Vagina (tissue), 2 donors: ENCODE measurements at regions not wholly inside any gene's neighbourhood (a gene's known extent, or its start where the extent isn't known, plus 50 kb on each side); places are given as distances from the start of the nearest gene placed in this dataset.

ENCODE experiments used
- DNase-seq, 2 donors: peaks; one replicate each; pipeline ENCODE4 v3.0.0-alpha.2; 2017; ENCODE audit errors: extremely low spot score in 2 of 2
- H3K27ac ChIP-seq: fragments of 200-600 bp; sonication (generic); one replicate; pipeline ENCODE4 v1.5.1; 2019
- H3K27me3 ChIP-seq: fragments of 200-600 bp; sonication (generic); one replicate; pipeline ENCODE4 v1.5.1; 2019
- H3K36me3 ChIP-seq, 2 donors: fragments of 200-600 bp; sonication (generic); one replicate each; pipeline ENCODE4 v1.5.1; 2017 to 2019
- H3K4me1 ChIP-seq: fragments of 200-600 bp; sonication (generic); one replicate; pipeline ENCODE4 v1.5.1; 2019
- H3K4me3 ChIP-seq, 2 donors: fragments of 200-600 bp; sonication (generic); 1 replicate in 1 of 2; 2 replicates in 1 of 2; pipeline ENCODE4 v1.5.1; 2016 to 2019
- H3K9me3 ChIP-seq: fragments of 200-600 bp; sonication (generic); one replicate; pipeline ENCODE4 v1.5.1; 2019
- POLR2A ChIP-seq, 2 donors: fragments of 450-650 bp; IDR thresholded peaks; one replicate each; pipeline ENCODE4 v1.6.1; 2017; ENCODE audit warnings: antibody characterized with exemption in 2 of 2, mild to moderate bottlenecking in 2 of 2, moderate library complexity in 2 of 2
- POLR2AphosphoS5 ChIP-seq, 2 donors: sonication (generic); formaldehyde crosslinking; IDR thresholded peaks; one replicate each; pipeline ENCODE4 v1.9.0; 2017; ENCODE audit warnings: antibody characterized with exemption in 2 of 2, mild to moderate bottlenecking in 2 of 2, low read depth in 1 of 2; ENCODE audit not compliant: insufficient read depth in 1 of 2
- intact Hi-C: fragments of 100-400 bp; cut with DNase I; formaldehyde crosslinking; loops from one replicate; pipeline ENCODE4 v1.15.1; 2023
- TF ChIP-seq, protein P1 (sequence below), 3 experiments: fragments of 450-650 bp in 2 of 3; fragments of 200-600 bp in 1 of 3; sonication (generic) in 1 of 3; IDR thresholded peaks; one replicate each; pipeline ENCODE4 v1.5.1; 2017 to 2019; ENCODE audit warnings: antibody characterized with exemption in 3 of 3, mild to moderate bottlenecking in 2 of 3, moderate library complexity in 2 of 3

DNA sequence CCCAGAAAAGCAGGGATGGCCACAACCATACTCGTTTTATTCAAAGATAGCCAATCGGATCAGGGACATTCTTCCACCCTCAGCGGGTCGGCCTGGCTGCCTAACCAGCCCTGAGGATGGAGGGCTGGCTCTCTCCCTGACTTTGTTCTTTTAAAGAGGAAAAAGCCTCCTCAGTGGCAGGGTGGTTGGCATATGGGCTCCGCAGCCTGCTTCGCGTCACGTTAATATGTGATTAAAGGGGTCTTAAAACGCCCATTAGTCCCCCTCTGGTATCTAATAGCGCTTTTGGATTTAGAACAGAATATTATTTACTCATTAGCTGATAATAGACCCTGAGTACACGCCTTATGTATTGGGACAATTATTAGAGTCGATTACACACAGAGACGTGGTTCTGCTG is 199.4 kb downstream of the PHETA1 start:
- H3K27me3 ChIP-seq = no peaks in the 10 kb centered on the region
- H3K27ac ChIP-seq = no peak overlapping the region
- H3K4me1 ChIP-seq = no peaks in the 10 kb centered on the region
- H3K36me3 ChIP-seq = no peaks in the 10 kb centered on the region
- intact Hi-C loops = no loop called here
- TF ChIP-seq, protein P1, sequence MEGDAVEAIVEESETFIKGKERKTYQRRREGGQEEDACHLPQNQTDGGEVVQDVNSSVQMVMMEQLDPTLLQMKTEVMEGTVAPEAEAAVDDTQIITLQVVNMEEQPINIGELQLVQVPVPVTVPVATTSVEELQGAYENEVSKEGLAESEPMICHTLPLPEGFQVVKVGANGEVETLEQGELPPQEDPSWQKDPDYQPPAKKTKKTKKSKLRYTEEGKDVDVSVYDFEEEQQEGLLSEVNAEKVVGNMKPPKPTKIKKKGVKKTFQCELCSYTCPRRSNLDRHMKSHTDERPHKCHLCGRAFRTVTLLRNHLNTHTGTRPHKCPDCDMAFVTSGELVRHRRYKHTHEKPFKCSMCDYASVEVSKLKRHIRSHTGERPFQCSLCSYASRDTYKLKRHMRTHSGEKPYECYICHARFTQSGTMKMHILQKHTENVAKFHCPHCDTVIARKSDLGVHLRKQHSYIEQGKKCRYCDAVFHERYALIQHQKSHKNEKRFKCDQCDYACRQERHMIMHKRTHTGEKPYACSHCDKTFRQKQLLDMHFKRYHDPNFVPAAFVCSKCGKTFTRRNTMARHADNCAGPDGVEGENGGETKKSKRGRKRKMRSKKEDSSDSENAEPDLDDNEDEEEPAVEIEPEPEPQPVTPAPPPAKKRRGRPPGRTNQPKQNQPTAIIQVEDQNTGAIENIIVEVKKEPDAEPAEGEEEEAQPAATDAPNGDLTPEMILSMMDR (IDR thresholded peaks at IDR 0.05) = no peak
- no peak for TF ChIP-seq POLR2AphosphoS5 (IDR thresholded peaks at IDR 0.05; ENCODE audit: insufficient read depth in 1 of 2, low read depth in 1 of 2)
- no peak for TF ChIP-seq POLR2A (IDR thresholded peaks at IDR 0.05)
- DNase-seq = no peak
- H3K4me3 ChIP-seq = no peak overlapping the region
- H3K9me3 ChIP-seq = no peaks in the 10 kb centered on the region

DNA sequence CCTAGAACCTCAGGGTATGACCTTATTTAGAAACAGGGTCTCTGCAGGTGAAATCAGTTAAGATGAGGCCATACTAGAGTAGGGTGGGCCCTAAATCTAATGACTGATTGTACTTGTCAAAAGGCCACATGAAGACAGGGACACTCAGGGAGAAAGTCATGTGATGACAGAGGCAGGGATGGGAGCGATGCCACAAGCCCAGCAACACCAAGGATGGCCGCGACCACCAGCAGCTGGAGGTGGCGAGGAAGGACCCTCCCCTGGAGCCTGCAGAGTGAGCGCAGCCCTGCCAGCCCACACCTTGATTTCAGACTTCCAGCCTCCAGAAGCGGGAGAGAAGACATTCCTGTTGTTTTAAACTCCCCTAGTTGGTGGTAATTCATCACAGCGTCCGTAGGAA is 199.9 kb downstream of the PHETA1 start:
- H3K27me3 ChIP-seq = no peaks in the 10 kb centered on the region
- H3K4me3 ChIP-seq = no peak overlapping the region
- TF ChIP-seq, protein P1 (IDR thresholded peaks at IDR 0.05) = no peak
- TF ChIP-seq POLR2AphosphoS5 (IDR thresholded peaks at IDR 0.05; ENCODE audit: insufficient read depth in 1 of 2, low read depth in 1 of 2) (no peak), POLR2A (IDR thresholded peaks at IDR 0.05) (no peak)
- no peak overlapping the region for H3K27ac ChIP-seq
- H3K4me1 ChIP-seq = no peaks in the 10 kb centered on the region
- H3K9me3 ChIP-seq = no peaks in the 10 kb centered on the region
- DNase-seq = no peak
- H3K36me3 ChIP-seq = no peaks in the 10 kb centered on the region
- intact Hi-C loops = no loop called here

DNA sequence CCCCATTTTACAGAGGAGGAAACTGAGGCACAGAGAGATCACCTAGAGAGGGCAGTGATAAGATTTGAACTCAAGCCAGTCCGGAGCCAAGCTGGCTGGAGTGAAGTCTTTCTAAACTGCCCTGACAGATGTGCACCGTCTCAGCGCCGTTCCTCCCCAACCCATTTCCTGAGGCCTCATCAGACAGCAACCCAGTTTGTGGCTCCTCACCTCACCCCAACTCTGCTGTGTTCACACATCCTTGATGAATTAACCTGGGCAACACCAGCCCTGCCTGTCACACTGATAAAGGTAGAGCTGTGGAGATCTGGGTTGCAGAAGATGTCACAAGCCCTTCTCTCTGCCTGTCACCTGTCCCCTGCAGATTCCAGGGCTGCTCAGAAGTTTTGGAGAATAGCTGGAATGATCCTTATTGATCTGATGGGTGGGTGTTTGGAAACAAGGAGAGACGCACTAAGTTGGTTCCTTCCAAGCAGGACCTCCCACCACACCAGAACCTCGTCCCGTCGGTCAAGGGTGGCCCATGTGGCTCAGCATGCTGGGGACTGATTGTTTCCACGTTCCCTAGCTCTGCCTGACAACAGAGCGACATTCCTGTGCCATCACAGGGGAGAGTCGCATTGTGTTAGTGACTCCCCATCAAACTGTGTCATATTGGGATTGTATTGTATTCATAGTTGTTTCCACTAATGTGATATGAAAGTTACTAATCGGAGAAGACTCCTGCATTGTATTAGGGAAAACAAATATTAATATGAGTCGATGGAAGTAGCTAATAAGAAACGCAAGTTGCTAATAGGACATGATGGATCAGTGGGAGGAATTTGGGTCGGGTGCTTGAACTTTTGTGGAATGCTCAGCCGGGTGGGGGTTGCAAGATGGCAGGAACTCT is 200.6 kb downstream of the PHETA1 start:
- no peaks in the 10 kb centered on the region for H3K9me3 ChIP-seq
- H3K4me3 ChIP-seq = no peak overlapping the region
- TF ChIP-seq POLR2A (IDR thresholded peaks at IDR 0.05) (no peak), POLR2AphosphoS5 (IDR thresholded peaks at IDR 0.05; ENCODE audit: insufficient read depth in 1 of 2, low read depth in 1 of 2) (no peak)
- TF ChIP-seq, protein P1 (IDR thresholded peaks at IDR 0.05) = no peak
- no peak overlapping the region for H3K27ac ChIP-seq
- H3K27me3 ChIP-seq = no peaks in the 10 kb centered on the region
- no peaks in the 10 kb centered on the region for H3K36me3 ChIP-seq
- DNase-seq = no peak
- H3K4me1 ChIP-seq = no peaks in the 10 kb centered on the region
- intact Hi-C loops = no loop called here

DNA sequence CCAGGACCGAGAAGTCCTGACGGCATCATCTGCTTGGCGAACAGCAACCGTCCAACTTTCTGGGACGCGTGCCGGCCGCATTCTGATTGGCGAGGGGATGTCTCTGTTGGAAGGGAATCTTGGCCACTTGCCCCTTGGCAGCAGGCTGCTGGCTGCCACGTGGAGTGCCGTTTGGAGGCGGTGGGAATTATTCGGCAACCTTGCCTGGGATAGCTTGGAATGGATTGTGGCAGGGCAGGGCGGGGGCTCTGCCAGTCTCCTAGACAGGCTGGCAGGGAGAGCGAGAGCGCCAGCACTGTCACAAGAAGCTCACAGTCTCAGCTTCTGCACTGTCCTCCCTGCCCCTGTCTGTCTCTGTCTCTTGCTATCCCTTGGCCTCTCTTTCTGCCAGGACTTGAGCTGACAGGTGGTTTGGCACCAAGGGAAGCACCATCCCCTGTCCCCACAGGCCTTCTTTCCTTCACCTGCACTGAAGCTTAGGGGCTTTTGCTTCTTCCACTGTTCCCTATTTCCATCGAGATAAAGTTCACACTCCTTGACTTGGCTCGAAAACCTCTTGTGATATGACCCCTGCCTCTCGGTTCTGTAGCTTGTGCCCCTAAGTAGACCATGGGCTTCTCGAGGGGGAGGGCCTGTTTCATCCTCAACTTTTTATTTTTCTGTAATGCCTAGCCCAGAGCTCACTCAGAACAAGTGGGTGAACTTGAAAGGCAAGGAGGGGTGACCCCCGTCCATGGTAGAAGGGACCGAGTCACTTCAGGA is 201.9 kb downstream of the PHETA1 start:
- no peak overlapping the region for H3K4me3 ChIP-seq
- TF ChIP-seq, protein P1 (IDR thresholded peaks at IDR 0.05) = no peak
- no peak for TF ChIP-seq POLR2A (IDR thresholded peaks at IDR 0.05)
- H3K27me3 ChIP-seq = no peaks in the 10 kb centered on the region
- intact Hi-C loops = no loop called here
- H3K36me3 ChIP-seq = no peaks in the 10 kb centered on the region
- no peaks in the 10 kb centered on the region for H3K4me1 ChIP-seq
- no peak for DNase-seq
- H3K9me3 ChIP-seq = no peaks in the 10 kb centered on the region
- no peak overlapping the region for H3K27ac ChIP-seq
